ENCODE measurements at regions not wholly inside any gene's neighbourhood (a gene's known extent, or its start where the extent isn't known, plus 50 kb on each side); places are given as distances from the start of the nearest gene placed in this dataset.

DNA sequence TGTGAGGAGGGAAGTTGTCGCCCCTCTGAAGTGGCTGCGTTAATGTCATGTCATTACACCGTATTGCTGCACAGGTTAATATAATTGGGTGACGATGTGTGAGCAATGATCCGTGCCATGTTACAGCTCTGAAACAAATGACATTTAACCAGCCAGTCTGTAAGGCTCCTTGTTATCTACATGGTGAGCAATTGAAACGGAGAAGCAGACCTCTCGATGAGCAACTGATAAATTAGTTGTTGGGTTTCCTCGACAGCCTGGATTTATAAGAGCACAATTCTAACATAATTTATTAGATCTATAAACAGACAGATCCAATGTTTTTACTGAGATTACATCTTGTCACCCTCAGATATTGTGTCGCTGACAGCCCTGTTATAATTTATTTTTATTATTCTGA, 49.9 kb upstream of the MAFB start:
- ATAC-seq (replicated peaks), result no peak
- Mint-ChIP-seq H3K4me1 (no peaks in the 10 kb centered on the region), H3K36me3 (ENCODE audit: low read depth) (no peaks in the 10 kb centered on the region), H3K27ac (no peak overlapping the region), H3K4me3 (no peak overlapping the region), H3K9me3 (no peaks in the 10 kb centered on the region), H3K27me3 (peaks cover 14% of the 10 kb centered on the region)

DNA sequence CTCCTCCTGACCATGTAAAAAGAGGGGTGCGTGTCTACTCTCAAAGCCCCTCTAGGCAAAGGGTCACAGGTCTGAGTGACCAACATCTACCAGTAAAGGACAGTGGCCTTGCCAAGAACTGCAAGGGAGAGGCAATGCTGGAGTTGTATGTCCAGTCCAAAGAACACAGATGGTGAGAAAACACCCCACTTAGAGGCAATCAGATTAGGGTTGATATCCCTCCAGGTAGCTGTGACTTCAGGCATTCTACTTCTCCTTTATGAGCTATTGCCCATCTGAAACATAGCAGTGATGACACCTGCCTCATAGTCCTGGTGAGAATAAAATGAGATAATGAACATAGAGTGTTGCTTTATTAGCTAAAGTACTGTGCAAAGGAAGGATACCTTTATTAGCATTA, 50.8 kb upstream of the MAFB start:
- Mint-ChIP-seq H3K9me3 (no peaks in the 10 kb centered on the region), H3K4me1 (no peaks in the 10 kb centered on the region), H3K4me3 (no peak overlapping the region), H3K36me3 (ENCODE audit: low read depth) (no peaks in the 10 kb centered on the region), H3K27me3 (peaks cover 14% of the 10 kb centered on the region), H3K27ac (no peak overlapping the region)
- ATAC-seq (replicated peaks), result no peak

DNA sequence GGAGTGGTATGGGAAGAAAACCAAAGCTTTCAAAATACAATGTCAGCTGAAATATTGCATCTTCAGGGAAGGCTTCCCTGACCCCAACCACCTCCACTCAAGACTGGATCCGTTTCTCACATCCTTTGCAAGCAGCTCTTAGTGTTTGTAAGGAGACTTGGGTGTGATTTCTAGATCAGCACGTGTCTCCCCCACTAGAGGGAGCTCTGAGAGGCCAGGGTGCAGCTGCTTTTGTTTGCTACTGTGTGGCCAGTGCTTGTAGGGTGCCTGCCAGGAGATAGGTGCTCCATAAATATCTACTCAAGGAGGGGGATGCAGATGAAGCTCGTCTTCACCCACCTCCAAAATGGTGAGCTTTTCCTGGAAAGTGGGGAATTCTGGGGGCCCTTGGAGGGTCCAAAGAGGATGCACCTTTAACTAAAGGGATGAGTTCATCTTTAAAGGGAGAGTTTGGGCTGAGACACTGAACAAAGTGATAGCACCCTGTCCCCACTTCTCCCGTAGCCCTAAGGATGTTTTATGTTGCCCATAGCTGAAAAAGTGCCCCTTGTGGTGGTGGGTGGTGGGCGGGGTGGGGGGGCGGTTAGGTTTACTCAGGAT, 52.6 kb upstream of the MAFB start:
- Mint-ChIP-seq H3K27ac (no peak overlapping the region), H3K36me3 (ENCODE audit: low read depth) (no peaks in the 10 kb centered on the region), H3K4me3 (no peak overlapping the region), H3K9me3 (no peaks in the 10 kb centered on the region), H3K4me1 (no peaks in the 10 kb centered on the region), H3K27me3 (peaks cover 3% of the 10 kb centered on the region)
- ATAC-seq (replicated peaks), result no peak

DNA sequence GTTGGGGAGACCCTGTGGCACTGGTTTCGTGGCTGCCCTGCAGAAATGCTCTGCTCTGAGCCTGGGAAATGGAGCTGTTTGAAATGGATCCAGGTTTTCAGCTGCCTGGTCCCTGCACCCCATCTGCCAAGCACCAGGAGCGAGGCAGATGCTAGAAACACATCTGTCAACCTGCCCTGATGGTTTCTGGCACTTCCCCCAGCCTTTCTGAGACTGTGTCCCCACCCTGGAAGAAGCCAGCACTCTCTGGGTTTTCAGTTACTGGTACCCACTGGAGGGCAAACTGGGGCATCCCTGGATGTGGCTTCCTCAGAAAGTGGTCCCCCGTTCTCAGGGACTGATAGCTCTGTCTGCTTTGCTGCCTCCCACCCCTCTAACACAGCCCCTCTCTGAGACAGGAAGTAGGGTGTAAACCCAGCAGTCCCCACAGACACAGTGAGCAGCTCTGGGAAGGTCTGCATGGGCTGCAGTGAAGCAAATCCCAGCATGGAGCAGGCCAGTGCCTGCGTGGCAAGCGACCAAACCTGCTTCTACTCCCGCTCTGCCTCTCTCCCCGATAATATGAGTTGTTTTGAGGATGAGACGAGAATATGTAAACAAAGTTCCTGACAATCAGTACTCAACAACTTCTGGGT, 54.2 kb upstream of the MAFB start:
- Mint-ChIP-seq H3K4me1 (no peaks in the 10 kb centered on the region), H3K27ac (no peak overlapping the region), H3K27me3 (peaks cover 3% of the 10 kb centered on the region), H3K36me3 (ENCODE audit: low read depth) (no peaks in the 10 kb centered on the region), H3K4me3 (no peak overlapping the region), H3K9me3 (no peaks in the 10 kb centered on the region)
- ATAC-seq (replicated peaks), result no peak

DNA sequence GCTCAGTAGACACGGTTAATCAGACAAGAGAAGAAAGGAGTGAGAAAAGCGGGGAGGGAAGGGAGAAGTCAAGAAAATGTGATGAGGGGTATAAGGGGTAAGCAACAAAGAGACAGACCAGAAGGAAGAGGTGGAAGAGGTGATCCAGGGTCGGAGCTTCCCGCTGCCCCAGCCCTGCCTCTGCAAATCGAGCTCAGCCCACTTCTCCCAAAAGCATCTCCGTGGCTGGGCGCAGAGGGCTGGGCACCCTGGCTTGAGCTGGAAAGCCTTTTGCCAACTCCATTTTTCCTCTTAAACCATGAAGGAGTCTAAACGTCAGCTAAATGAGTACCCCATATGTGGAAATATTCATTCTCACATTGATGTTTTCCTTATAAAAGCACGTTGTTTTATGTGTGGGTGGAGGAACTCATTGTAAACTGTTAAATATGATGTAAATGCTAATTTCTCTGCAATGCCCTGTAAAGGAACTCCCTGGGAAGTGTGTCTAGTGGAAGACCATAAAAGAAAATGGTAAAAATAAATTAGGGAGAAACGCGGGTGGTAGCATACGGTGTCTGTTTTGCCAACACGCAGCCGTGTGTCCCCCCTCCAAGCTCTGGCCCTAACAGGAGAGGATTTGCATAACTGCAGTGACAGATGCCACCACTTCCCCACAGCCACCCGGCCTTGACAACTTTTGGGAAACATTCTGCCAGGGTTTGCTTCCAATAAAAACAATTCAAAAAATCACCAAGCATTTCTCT, 55.2 kb upstream of the MAFB start:
- Mint-ChIP-seq H3K4me1 (no peaks in the 10 kb centered on the region), H3K27ac (no peak overlapping the region), H3K36me3 (ENCODE audit: low read depth) (no peaks in the 10 kb centered on the region), H3K9me3 (no peaks in the 10 kb centered on the region), H3K27me3 (peaks cover 3% of the 10 kb centered on the region), H3K4me3 (no peak overlapping the region)
- ATAC-seq (replicated peaks), result no peak

DNA sequence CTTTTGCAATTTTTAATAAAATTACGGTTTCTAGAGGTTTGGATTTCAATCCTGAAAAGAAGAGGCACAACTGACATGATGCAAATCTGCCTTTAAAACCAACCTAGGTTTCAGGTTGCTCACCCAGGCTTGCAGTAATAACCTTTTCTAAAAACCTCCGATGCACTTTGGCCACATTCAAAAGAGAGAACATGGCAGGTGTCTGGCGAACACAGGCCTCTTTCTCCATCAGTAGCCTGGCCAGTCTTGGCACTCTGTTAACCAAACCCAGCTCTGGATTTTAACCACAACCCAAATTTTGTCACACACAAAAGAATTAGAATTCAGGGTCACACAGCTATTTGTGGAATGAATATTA, 55.8 kb upstream of the MAFB start:
- H3K27me3 Mint-ChIP-seq, result peaks cover 3% of the 10 kb centered on the region
- H3K27ac Mint-ChIP-seq, result no peak overlapping the region
- H3K36me3 Mint-ChIP-seq (ENCODE audit: low read depth), result no peaks in the 10 kb centered on the region
- no peaks in the 10 kb centered on the region for H3K9me3 Mint-ChIP-seq
- H3K4me3 Mint-ChIP-seq, result no peak overlapping the region
- no peak for ATAC-seq (replicated peaks)
- no peaks in the 10 kb centered on the region for H3K4me1 Mint-ChIP-seq

DNA sequence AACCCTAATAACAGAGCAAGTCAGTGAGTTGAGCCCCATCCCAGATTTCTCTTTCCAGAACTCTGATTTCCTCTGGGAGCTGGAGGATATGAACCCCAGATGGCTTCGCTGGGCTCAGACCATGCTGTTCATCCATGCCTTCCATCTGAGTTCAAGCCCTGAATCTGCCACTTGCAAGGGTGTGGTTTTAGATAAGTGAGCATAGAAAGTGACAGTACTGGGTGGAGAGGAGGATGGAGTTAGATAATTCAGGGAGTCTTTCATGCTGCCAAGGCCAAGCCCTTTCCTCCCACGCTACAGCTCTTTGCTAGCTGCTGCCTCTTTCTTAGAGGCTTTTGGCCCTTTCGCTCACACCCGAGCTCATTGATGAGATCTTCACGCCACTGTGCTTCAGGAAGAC, 57.2 kb upstream of the MAFB start:
- Mint-ChIP-seq H3K4me1 (no peaks in the 10 kb centered on the region), H3K36me3 (ENCODE audit: low read depth) (no peaks in the 10 kb centered on the region), H3K27me3 (peaks cover 3% of the 10 kb centered on the region), H3K27ac (no peak overlapping the region), H3K4me3 (no peak overlapping the region), H3K9me3 (no peaks in the 10 kb centered on the region)
- no peak for ATAC-seq (replicated peaks)

DNA sequence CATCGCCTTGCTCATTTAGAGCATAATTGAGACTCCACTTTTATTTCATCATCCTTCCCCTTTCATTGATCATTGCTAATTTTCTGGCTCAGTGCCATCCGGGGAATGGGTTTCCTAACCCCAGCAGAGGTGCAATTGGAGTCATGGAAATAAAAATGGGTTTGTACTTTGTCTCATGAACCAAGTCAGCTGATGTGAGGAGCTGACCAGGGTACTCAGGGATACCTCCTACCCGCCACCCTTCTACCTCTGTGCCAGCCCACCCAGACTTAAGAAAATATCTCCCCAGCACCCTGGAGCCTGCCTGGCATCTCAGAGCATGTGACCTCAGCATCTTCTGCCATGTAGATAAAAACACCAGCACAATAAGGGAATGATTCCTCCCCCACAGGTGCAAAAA, 59.1 kb upstream of the MAFB start:
- Mint-ChIP-seq H3K36me3 (ENCODE audit: low read depth) (no peaks in the 10 kb centered on the region), H3K4me1 (peaks cover under 1% of the 10 kb centered on the region), H3K4me3 (no peak overlapping the region), H3K9me3 (no peaks in the 10 kb centered on the region), H3K27ac (no peak overlapping the region), H3K27me3 (peaks cover 3% of the 10 kb centered on the region)
- ATAC-seq (replicated peaks), result no peak

DNA sequence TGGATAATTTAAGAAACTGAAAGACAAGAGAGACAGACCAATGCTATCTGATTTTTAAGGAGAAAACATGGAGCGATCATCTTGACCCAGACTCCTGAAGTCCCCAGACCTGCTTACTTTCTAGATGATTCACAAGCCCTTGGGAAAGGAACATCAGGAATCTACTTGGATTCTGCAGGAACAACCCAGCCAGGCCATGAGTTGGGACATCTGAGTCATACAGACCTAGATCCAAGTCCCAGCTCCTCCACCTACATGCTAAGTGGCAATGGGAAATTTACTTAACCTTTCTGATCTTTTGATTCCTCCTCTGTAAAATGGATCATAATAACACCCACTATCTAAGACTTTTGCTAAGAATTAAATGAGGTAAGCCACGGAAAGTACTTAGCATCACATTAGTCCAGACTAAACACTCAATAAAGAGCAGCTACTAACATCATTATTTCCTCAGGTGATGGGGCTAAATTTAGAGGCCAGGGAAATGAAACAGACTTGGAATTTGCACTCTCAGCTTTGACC, 61.0 kb upstream of the MAFB start:
- no peak overlapping the region for H3K4me3 Mint-ChIP-seq
- peaks cover 5% of the 10 kb centered on the region for H3K4me1 Mint-ChIP-seq
- no peaks in the 10 kb centered on the region for H3K36me3 Mint-ChIP-seq (ENCODE audit: low read depth)

DNA sequence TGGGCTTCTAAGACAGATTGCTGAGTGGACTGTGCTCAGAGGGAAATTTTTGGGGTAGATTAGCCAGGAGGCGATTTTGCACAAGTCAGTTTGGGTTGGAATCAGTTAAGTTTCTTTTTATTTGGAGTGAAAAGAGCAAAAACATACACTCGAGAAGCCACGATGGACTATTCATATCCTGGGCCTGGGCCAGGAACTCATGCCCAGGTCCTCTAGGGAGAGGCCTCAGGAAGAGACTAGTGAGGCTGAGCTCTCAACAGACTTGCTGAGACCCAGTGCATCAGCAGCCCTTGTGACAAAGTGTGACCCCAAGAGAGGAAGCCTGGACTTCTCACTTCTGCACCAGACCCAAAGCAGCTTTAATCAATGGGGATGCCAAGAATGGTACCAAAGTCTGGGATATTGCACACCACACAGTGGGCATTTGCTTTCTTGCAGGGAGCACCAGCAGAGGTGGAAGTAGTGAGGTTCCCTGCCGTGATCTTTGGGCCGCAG, 61.6 kb upstream of the MAFB start:
- H3K36me3 Mint-ChIP-seq (ENCODE audit: low read depth), result no peaks in the 10 kb centered on the region
- H3K4me1 Mint-ChIP-seq, result peaks cover 5% of the 10 kb centered on the region
- H3K27ac Mint-ChIP-seq, result no peak overlapping the region
- no peaks in the 10 kb centered on the region for H3K27me3 Mint-ChIP-seq
- H3K4me3 Mint-ChIP-seq, result no peak overlapping the region
- no peak for ATAC-seq (replicated peaks)
- H3K9me3 Mint-ChIP-seq, result no peaks in the 10 kb centered on the region

More for the DNA sequence above, 61.0 kb upstream of the MAFB start:
- Mint-ChIP-seq H3K27ac (no peak overlapping the region), H3K27me3 (no peaks in the 10 kb centered on the region), H3K9me3 (no peaks in the 10 kb centered on the region)
- no peak for ATAC-seq (replicated peaks)

DNA sequence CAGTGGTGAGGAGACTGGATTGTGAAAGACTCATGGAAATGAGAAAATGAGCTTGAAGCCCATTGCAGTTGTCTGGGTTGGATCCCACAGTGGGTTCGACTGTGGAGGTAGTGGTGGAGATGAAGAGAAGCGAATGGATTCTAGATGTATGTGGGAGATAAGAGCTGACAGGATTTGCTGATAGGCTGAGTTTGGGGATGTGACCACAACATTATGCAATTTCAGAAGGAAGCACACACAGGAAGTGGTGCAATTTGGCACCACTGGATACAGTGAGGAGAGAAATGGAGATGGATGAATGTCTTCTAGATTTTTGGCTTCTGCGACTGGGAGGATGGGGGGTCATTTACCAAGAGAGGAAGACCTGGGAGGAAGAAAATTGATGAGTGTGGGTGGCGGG, 64.4 kb upstream of the MAFB start:
- ATAC-seq (replicated peaks), result no peak
- Mint-ChIP-seq H3K27ac (no peak overlapping the region), H3K4me1 (peaks cover 19% of the 10 kb centered on the region), H3K9me3 (no peaks in the 10 kb centered on the region), H3K36me3 (ENCODE audit: low read depth) (no peaks in the 10 kb centered on the region), H3K27me3 (no peaks in the 10 kb centered on the region), H3K4me3 (no peak overlapping the region)

DNA sequence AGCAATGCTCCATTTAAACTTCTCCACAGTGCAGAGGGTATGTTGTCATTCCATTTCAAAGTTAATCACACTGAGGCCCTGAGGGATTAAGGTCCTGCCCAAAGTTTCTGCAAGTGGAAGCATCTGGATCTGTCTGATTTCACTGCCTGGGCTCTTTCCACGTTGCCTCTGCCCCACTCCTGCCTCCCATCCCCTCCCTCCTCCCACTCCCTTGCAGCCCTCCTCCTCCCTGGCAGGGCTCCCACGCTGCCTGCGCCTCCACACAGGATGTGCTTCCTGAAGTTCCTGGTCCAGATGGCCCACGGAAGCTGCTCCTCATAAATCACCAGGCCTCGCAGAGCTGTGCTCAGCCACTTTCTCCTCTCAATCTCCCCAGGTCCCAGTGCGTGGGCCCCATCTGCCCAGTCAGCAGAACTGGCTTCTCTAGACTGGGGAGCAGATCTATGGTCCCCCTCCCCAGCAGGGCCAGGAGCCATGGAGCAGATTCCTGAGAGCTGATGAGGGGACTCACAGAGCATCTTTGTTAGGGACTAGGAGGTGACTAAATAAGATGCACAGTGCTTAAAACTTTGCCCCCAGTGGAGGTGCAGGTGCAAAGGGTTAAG, 65.4 kb upstream of the MAFB start:
- Mint-ChIP-seq H3K27me3 (no peaks in the 10 kb centered on the region), H3K36me3 (ENCODE audit: low read depth) (no peaks in the 10 kb centered on the region), H3K9me3 (no peaks in the 10 kb centered on the region), H3K4me3 (no peak overlapping the region), H3K27ac (no peak overlapping the region), H3K4me1 (peaks cover 20% of the 10 kb centered on the region)
- no peak for ATAC-seq (replicated peaks)

DNA sequence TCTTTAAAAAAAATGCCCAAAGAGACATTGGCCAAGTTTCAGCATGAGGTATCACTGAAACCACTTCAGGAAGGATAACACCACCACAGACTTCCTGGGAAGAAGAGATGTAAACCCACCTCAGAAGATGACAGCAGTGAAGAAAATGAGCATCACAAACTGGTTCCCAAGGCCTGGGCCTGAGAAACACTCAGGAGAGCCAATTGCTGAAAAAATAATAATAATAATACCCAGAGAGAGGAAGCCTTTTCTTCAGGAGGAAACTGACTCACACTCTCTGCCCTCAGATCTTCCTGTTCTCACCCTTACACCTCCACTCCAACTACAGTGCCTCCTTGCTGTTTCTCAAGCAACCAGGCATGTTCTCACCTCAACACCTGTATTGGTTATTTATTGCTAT, 68.1 kb upstream of the MAFB start:
- Mint-ChIP-seq H3K27me3 (no peaks in the 10 kb centered on the region), H3K4me1 (peaks cover 20% of the 10 kb centered on the region), H3K36me3 (ENCODE audit: low read depth) (no peaks in the 10 kb centered on the region), H3K27ac (peak overlapping the region; percentile 68), H3K4me3 (no peak overlapping the region), H3K9me3 (no peaks in the 10 kb centered on the region)
- peak; percentile 82 for ATAC-seq (replicated peaks)

DNA sequence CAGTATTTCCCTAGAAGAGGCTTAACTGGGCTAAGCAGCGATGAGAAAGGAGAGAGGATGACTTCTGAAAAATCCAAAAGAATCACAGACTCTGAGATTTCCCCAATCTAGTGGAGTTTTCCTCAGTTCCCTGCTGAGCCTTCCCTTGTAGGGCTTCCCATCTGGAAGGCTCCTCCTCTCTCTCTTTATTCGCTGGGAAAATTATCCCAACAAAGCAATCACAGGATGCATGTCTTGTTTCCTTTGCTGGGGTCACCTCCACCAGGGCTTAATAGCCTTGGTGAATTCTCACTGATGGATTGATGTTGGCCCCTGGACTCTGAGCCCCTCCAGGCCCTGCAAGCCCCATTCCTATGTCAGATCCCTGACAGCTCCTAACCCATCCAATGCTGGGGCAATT, 69.8 kb upstream of the MAFB start:
- Mint-ChIP-seq H3K36me3 (ENCODE audit: low read depth) (no peaks in the 10 kb centered on the region), H3K4me3 (no peak overlapping the region), H3K4me1 (peaks cover 14% of the 10 kb centered on the region), H3K9me3 (no peaks in the 10 kb centered on the region), H3K27me3 (no peaks in the 10 kb centered on the region), H3K27ac (peak overlapping the region; percentile 25)
- no peak for ATAC-seq (replicated peaks)

DNA sequence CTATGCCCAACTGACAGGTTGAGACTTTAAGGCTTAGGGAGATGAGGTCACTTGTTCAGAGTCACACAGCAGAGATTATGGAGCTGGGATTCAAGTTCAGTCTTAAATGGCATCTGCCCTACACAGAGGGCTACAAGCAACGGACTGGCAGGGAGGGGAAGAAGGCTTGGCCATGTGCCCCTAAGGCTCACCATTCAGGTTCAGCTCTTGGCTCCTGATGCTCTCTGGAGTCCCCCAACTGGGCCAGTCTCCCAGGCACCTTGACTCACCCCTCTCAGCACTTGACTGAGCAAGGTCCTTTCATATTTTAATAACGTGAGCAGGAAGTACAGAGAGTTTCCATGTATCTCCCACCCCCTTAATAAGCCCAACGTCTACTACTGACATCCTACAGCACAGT, 71.4 kb upstream of the MAFB start:
- H3K36me3 Mint-ChIP-seq (ENCODE audit: low read depth), result no peaks in the 10 kb centered on the region
- H3K27ac Mint-ChIP-seq, result no peak overlapping the region
- H3K4me1 Mint-ChIP-seq, result peaks cover 14% of the 10 kb centered on the region
- no peaks in the 10 kb centered on the region for H3K9me3 Mint-ChIP-seq
- no peaks in the 10 kb centered on the region for H3K27me3 Mint-ChIP-seq
- H3K4me3 Mint-ChIP-seq, result no peak overlapping the region
- ATAC-seq (replicated peaks), result no peak
